Duodenal mucosa (tissue), 2 donors: ENCODE measurements at regions not wholly inside any gene's neighbourhood (a gene's known extent, or its start where the extent isn't known, plus 50 kb on each side); places are given as distances from the start of the nearest gene placed in this dataset.

Experiments used
- H3K27ac ChIP-seq: one replicate; pipeline ENCODE4 v1.7.0; 2013; ENCODE audit warnings: low read depth, low read length
- H3K27me3 ChIP-seq, 2 donors: one replicate each; pipeline ENCODE4 v1.7.0; 2013; ENCODE audit warnings: low read length in 2 of 2, control low read depth in 1 of 2; ENCODE audit not compliant: insufficient read depth in 2 of 2, control insufficient read depth in 1 of 2
- H3K36me3 ChIP-seq, 2 donors: one replicate each; pipeline ENCODE4 v1.7.0; 2013; ENCODE audit warnings: low read length in 2 of 2, control low read depth in 1 of 2; ENCODE audit not compliant: insufficient read depth in 2 of 2, control insufficient read depth in 1 of 2
- H3K4me1 ChIP-seq, 2 donors: one replicate each; pipeline ENCODE4 v1.7.0; 2013; ENCODE audit warnings: low read length in 2 of 2, control low read depth in 1 of 2; ENCODE audit not compliant: insufficient read depth in 2 of 2, control insufficient read depth in 1 of 2
- H3K4me3 ChIP-seq, 2 donors: one replicate each; pipeline ENCODE4 v1.7.0; 2013; ENCODE audit warnings: low read length in 2 of 2, low read depth in 1 of 2
- H3K9ac ChIP-seq, 2 donors: one replicate each; pipeline ENCODE4 v1.7.0; 2013; ENCODE audit warnings: low read length in 2 of 2, low read depth in 1 of 2
- H3K9me3 ChIP-seq, 2 donors: one replicate each; pipeline ENCODE4 v1.7.0; 2013; ENCODE audit warnings: low read length in 2 of 2, control low read depth in 1 of 2; ENCODE audit not compliant: control insufficient read depth in 1 of 2

- H3K4me3 ChIP-seq = no peak overlapping the region
- H3K27ac ChIP-seq = no peak overlapping the region
- no peaks in the 10 kb centered on the region for H3K36me3 ChIP-seq
- H3K4me1 ChIP-seq = peaks cover 0 to 11% of the 10 kb centered on the region in 2 donors
- no peak overlapping the region for H3K9ac ChIP-seq
- H3K9me3 ChIP-seq = no peaks in the 10 kb centered on the region
- H3K27me3 ChIP-seq = peaks cover 0 to 13% of the 10 kb centered on the region in 2 donors
These were observed 703.9 kb downstream of the EFNA5 start for GRCh38 chr5:106966686-106967315.

GRCh38 chr5:106964132-106964531, 706.6 kb downstream of the EFNA5 start:
- Histone ChIP-seq H3K9me3 (no peaks in the 10 kb centered on the region), H3K9ac (no peak overlapping the region), H3K27ac (no peak overlapping the region), H3K4me3 (no peak overlapping the region), H3K36me3 (no peaks in the 10 kb centered on the region), H3K27me3 (peaks cover 0 to 9% of the 10 kb centered on the region in 2 donors), H3K4me1 (peaks cover 0 to 17% of the 10 kb centered on the region in 2 donors)

GRCh38 chr5:106963630-106964029, 707.1 kb downstream of the EFNA5 start:
- peaks cover 0 to 6% of the 10 kb centered on the region in 2 donors for H3K27me3 ChIP-seq
- H3K36me3 ChIP-seq = no peaks in the 10 kb centered on the region
- peaks cover 0 to 17% of the 10 kb centered on the region in 2 donors for H3K4me1 ChIP-seq
- no peak overlapping the region for H3K9ac ChIP-seq
- H3K4me3 ChIP-seq = no peak overlapping the region
- H3K9me3 ChIP-seq = no peaks in the 10 kb centered on the region
- H3K27ac ChIP-seq = no peak overlapping the region

GRCh38 chr5:106962464-106963230, 708.1 kb downstream of the EFNA5 start:
- no peak overlapping the region for H3K9ac ChIP-seq

GRCh38 chr5:106959387-106959786, 711.4 kb downstream of the EFNA5 start:
- H3K4me1 ChIP-seq = peaks cover 0 to 12% of the 10 kb centered on the region in 2 donors
- H3K9ac ChIP-seq = no peak overlapping the region
- H3K36me3 ChIP-seq = no peaks in the 10 kb centered on the region

More at GRCh38 chr5:106962464-106963230, 708.1 kb downstream of the EFNA5 start:
- Histone ChIP-seq H3K9me3 (no peaks in the 10 kb centered on the region), H3K4me1 (peaks cover 0 to 17% of the 10 kb centered on the region in 2 donors), H3K4me3 (no peak overlapping the region), H3K27ac (no peak overlapping the region), H3K27me3 (no peaks in the 10 kb centered on the region), H3K36me3 (no peaks in the 10 kb centered on the region)

GRCh38 chr5:106957336-106957735, 713.4 kb downstream of the EFNA5 start:
- Histone ChIP-seq H3K27ac (no peak overlapping the region), H3K9me3 (no peaks in the 10 kb centered on the region), H3K27me3 (no peaks in the 10 kb centered on the region), H3K9ac (no peak overlapping the region), H3K4me1 (peaks cover 0 to 6% of the 10 kb centered on the region in 2 donors), H3K36me3 (no peaks in the 10 kb centered on the region), H3K4me3 (no peak overlapping the region)

More at GRCh38 chr5:106959387-106959786, 711.4 kb downstream of the EFNA5 start:
- no peak overlapping the region for H3K27ac ChIP-seq
- no peaks in the 10 kb centered on the region for H3K27me3 ChIP-seq
- H3K9me3 ChIP-seq = no peaks in the 10 kb centered on the region
- no peak overlapping the region for H3K4me3 ChIP-seq

- Histone ChIP-seq H3K9ac (no peak overlapping the region), H3K36me3 (no peaks in the 10 kb centered on the region), H3K27me3 (no peaks in the 10 kb centered on the region), H3K4me3 (no peak overlapping the region), H3K27ac (no peak overlapping the region), H3K9me3 (no peaks in the 10 kb centered on the region), H3K4me1 (peaks cover 0 to 8% of the 10 kb centered on the region in 2 donors)
These were observed 713.9 kb downstream of the EFNA5 start for GRCh38 chr5:106956886-106957285.

GRCh38 chr5:106956187-106956586, 714.5 kb downstream of the EFNA5 start:
- Histone ChIP-seq H3K27me3 (no peaks in the 10 kb centered on the region), H3K4me3 (no peak overlapping the region), H3K4me1 (peaks cover 0 to 11% of the 10 kb centered on the region in 2 donors), H3K9ac (no peak overlapping the region), H3K27ac (no peak overlapping the region), H3K9me3 (no peaks in the 10 kb centered on the region), H3K36me3 (no peaks in the 10 kb centered on the region)

- no peaks in the 10 kb centered on the region for H3K4me1 ChIP-seq
- no peaks in the 10 kb centered on the region for H3K9me3 ChIP-seq
- H3K9ac ChIP-seq = no peak overlapping the region
- H3K27me3 ChIP-seq = no peaks in the 10 kb centered on the region
- no peak overlapping the region for H3K4me3 ChIP-seq
- no peaks in the 10 kb centered on the region for H3K36me3 ChIP-seq
- H3K27ac ChIP-seq = no peak overlapping the region
These were observed 729.8 kb downstream of the EFNA5 start for GRCh38 chr5:106940986-106941385.

GRCh38 chr5:106940301-106940846, 730.4 kb downstream of the EFNA5 start:
- Histone ChIP-seq H3K9me3 (no peaks in the 10 kb centered on the region), H3K27me3 (no peaks in the 10 kb centered on the region), H3K4me1 (no peaks in the 10 kb centered on the region), H3K27ac (no peak overlapping the region), H3K36me3 (no peaks in the 10 kb centered on the region), H3K4me3 (no peak overlapping the region), H3K9ac (no peak overlapping the region)
